SK-N-SH (cell line): ENCODE measurements at regions not wholly inside any gene's neighbourhood (a gene's known extent, or its start where the extent isn't known, plus 50 kb on each side); places are given as distances from the start of the nearest gene placed in this dataset.

ENCODE experiments used
- GABPA ChIP-seq: IDR thresholded peaks from 2 replicates; pipeline ENCODE4 v1.4.0; 2012; ENCODE audit warnings: low read depth, mild to moderate bottlenecking
- MXI1 ChIP-seq: IDR thresholded peaks from 2 replicates; pipeline ENCODE4 v1.6.1; 2012; ENCODE audit warnings: mild to moderate bottlenecking, low read depth, low read length, improper control_type of control experiment
- NFIC ChIP-seq: IDR thresholded peaks from 2 replicates; pipeline ENCODE4 v1.4.0; 2012; ENCODE audit warnings: borderline replicate concordance
- TEAD4 ChIP-seq: IDR thresholded peaks from 2 replicates; pipeline ENCODE4 v1.4.0; 2012; ENCODE audit warnings: mild to moderate bottlenecking, borderline replicate concordance; ENCODE audit not compliant: insufficient read depth
- TF ChIP-seq, protein P1 (sequence below): IDR thresholded peaks from 2 replicates; pipeline ENCODE4 v1.4.0; 2012; ENCODE audit warnings: low read depth
- TF ChIP-seq, protein P2 (sequence below): fragments of 200-600 bp; sonication (generic); IDR thresholded peaks from 2 replicates; pipeline ENCODE4 v1.6.1; 2017; ENCODE audit warnings: antibody characterized with exemption, mild to moderate bottlenecking, moderate library complexity

GRCh38 chr2:7417845-7418742 is 500.9 kb downstream of the RNF144A start:
- TF ChIP-seq GABPA (no peak), NFIC (no peak), TEAD4 (no peak), MXI1 (no peak)
- TF ChIP-seq, protein P1, sequence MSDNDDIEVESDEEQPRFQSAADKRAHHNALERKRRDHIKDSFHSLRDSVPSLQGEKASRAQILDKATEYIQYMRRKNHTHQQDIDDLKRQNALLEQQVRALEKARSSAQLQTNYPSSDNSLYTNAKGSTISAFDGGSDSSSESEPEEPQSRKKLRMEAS: no peak
- TF ChIP-seq, protein P2, sequence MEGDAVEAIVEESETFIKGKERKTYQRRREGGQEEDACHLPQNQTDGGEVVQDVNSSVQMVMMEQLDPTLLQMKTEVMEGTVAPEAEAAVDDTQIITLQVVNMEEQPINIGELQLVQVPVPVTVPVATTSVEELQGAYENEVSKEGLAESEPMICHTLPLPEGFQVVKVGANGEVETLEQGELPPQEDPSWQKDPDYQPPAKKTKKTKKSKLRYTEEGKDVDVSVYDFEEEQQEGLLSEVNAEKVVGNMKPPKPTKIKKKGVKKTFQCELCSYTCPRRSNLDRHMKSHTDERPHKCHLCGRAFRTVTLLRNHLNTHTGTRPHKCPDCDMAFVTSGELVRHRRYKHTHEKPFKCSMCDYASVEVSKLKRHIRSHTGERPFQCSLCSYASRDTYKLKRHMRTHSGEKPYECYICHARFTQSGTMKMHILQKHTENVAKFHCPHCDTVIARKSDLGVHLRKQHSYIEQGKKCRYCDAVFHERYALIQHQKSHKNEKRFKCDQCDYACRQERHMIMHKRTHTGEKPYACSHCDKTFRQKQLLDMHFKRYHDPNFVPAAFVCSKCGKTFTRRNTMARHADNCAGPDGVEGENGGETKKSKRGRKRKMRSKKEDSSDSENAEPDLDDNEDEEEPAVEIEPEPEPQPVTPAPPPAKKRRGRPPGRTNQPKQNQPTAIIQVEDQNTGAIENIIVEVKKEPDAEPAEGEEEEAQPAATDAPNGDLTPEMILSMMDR: no peak
